GM21576 (cell line): ENCODE measurements at regions not wholly inside any gene's neighbourhood (a gene's known extent, or its start where the extent isn't known, plus 50 kb on each side); places are given as distances from the start of the nearest gene placed in this dataset.

Experiments
- ATAC-seq: cut with Tn5 transposase; IDR thresholded peaks from one replicate; pipeline ENCODE4 v1.9.1; 2021; ENCODE audit warnings: mild to moderate bottlenecking, moderate library complexity; ENCODE audit not compliant: unreplicated experiment

GRCh38 chr16:64544859-64545258, 577.0 kb downstream of the CDH11 start:
- no peak for ATAC-seq

GRCh38 chr16:64543441-64543840, 578.4 kb downstream of the CDH11 start:
- ATAC-seq = no peak

GRCh38 chr16:64543031-64543430, 578.8 kb downstream of the CDH11 start:
- no peak for ATAC-seq

- no peak for ATAC-seq
Observed at GRCh38 chr16:64542152-64542551, 579.7 kb downstream of the CDH11 start.

- ATAC-seq = no peak
Observed at GRCh38 chr16:64541621-64542020, 580.2 kb downstream of the CDH11 start.

GRCh38 chr16:64540434-64540833, 581.4 kb downstream of the CDH11 start:
- no peak for ATAC-seq

- ATAC-seq = no peak
Observed at GRCh38 chr16:64539811-64540371, 582.0 kb downstream of the CDH11 start.

- ATAC-seq = no peak
Observed at GRCh38 chr16:64534180-64534780, 587.6 kb downstream of the CDH11 start.

- no peak for ATAC-seq
Observed at GRCh38 chr16:64532691-64533090, 589.2 kb downstream of the CDH11 start.

GRCh38 chr16:64532117-64532516, 589.7 kb downstream of the CDH11 start:
- no peak for ATAC-seq

GRCh38 chr16:64531401-64531800, 590.5 kb downstream of the CDH11 start:
- ATAC-seq = no peak

- ATAC-seq = no peak
Observed at GRCh38 chr16:64522548-64522947, 599.3 kb downstream of the CDH11 start.

- ATAC-seq = no peak
Observed at GRCh38 chr16:64513871-64514270, 608.0 kb downstream of the CDH11 start.

GRCh38 chr16:64507240-64508024, 614.4 kb downstream of the CDH11 start:
- ATAC-seq = no peak

- no peak for ATAC-seq
Observed at GRCh38 chr16:64499211-64499610, 622.7 kb downstream of the CDH11 start.

- no peak for ATAC-seq
Observed at GRCh38 chr16:64498363-64498762, 623.5 kb downstream of the CDH11 start.

GRCh38 chr16:64493709-64494108, 628.2 kb downstream of the CDH11 start:
- ATAC-seq = no peak

GRCh38 chr16:64489449-64489848, 632.4 kb downstream of the CDH11 start:
- no peak for ATAC-seq

GRCh38 chr16:64486561-64486960, 635.3 kb downstream of the CDH11 start:
- ATAC-seq = no peak

- no peak for ATAC-seq
Observed at GRCh38 chr16:64481497-64481896, 640.4 kb downstream of the CDH11 start.

GRCh38 chr16:64478252-64478906, 643.5 kb downstream of the CDH11 start:
- ATAC-seq = no peak
